GM18907 (cell line): ENCODE measurements at regions not wholly inside any gene's neighbourhood (a gene's known extent, or its start where the extent isn't known, plus 50 kb on each side); places are given as distances from the start of the nearest gene placed in this dataset.

ENCODE experiments used
- ATAC-seq: cut with Tn5 transposase; IDR thresholded peaks from one replicate; pipeline ENCODE4 v1.9.1; 2021; ENCODE audit warnings: mild to moderate bottlenecking, moderate library complexity; ENCODE audit not compliant: unreplicated experiment

- no peak for ATAC-seq
Observed at GRCh38 chr22:48699511-48699910, 1128.2 kb downstream of the BRD1 start.

DNA sequence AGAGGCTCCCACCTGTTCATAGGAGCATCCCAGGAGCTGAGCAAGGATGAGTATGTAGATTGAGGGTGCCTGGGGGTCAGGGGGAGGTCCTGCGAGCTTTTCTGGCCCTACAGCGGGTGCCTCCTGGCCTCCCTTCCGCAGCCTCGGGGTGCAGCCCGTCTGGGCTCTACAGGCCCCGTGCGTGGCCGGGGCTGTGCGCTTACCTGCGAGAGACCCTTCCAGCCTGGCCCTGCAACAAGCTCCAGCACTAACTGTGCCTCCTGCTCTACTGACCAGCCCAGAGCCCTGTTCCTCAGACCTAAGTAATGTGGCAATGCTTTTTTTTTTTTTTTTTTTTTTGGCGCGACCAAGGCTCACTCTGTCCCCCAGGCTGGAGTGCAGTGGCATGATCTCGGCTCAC lies 1129.1 kb downstream of the BRD1 start:
- ATAC-seq = no peak

- no peak for ATAC-seq
Observed at GRCh38 chr22:48697694-48698276, 1129.9 kb downstream of the BRD1 start.

DNA sequence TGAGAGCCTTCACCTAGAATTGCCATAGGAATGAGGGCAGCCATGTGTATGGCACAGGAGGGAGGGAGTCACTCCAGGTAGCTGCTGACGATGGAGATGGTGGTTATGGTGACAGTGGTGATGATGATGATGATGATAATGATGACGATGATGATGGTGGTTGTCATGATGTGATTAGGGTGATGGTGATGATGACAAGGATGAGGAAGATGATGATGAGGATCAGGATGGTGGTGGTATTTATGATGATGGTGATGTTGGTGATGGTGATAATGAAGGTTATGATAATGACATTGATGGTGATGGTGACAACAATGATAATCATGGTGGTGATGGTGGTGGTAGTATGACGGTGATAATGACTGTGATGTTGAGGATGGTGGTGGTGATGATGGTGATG lies 1130.5 kb downstream of the BRD1 start:
- ATAC-seq = no peak

GRCh38 chr22:48696371-48696770 lies 1131.3 kb downstream of the BRD1 start:
- ATAC-seq = no peak

GRCh38 chr22:48695731-48696305 lies 1131.9 kb downstream of the BRD1 start:
- no peak for ATAC-seq

DNA sequence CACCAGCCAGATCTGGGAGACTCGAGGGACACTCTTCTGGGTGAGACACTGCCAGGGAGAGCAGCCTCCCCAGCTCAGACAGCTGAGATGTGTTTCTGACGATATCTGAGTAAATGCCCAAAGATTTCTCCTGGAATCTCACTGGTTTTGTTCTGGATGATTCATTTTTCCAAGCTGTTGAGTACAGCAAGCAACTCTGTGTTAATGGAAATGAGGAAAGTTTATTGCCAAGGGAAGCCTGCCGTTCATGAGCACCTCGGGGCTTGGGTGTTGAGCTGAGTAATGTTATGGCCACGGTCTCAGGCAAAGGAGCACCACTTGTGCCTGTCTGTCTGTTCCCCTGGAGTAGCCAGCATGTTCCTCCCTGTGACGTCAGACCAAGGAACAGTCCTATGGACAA lies 1132.4 kb downstream of the BRD1 start:
- ATAC-seq = no peak

DNA sequence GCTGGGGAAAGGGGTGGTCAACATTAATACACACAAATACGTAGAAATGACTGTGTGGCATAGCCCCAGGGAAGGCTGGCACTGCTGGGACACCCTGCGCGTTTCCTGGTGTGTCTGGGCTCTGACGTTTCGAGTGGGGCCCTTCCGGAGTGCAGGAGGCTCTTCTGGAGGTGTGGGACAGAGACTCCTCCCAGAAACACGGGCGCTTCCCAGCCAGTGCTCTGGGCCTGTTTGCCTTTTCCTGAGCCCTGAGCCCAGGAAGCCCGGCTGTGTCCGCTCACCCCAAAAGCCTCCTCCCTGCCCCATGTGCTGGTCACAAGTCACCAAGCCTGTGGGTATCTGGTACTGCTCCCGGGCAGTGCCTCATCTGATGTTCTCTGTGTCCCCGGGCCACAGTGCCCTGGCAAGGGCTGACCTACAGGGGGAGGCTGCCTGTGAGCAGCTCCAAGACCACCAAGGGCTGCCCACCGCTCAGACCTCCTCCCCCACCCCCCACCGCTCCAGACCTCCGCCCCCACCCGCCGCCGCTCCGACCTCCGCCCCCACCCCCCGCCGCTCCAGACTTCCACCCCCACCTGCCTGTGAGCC lies 1133.3 kb downstream of the BRD1 start:
- no peak for ATAC-seq

DNA sequence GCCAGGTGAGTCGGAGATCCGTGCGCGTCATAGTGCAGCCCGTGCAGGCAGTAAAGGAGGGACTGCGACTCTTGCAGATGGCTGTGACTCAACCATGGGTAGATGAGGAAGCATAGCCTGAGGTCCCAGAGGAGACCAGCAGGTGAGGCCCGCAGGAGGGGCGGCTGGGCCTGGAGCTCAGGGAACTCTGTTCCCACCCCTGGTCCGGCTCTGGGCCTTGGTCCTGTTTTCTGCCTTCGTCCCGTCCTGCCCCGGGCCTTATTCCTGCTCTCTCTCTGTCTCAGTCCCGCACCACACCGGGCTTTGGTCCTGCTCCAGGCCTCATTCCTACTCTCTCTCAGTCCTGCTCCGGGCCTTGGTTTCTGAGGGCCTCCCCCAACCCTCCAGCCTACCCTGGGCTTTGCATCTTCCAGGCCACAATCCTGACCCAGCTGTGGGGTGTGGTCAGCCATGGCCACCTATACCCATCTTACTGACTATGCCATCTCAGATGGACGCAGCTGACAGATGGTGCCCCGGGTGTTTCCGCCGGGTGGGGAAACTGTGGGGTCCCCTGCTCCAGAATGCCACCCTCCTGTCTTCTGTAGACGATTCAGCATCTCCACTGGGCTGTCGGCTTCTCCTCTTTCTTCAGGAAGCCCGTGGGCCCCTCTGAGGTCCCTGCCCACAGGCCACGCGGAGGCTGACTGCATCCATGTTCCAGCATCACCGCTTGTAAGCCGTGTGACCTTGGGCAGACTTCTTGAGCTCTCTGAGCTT lies 1134.1 kb downstream of the BRD1 start:
- ATAC-seq = no peak

DNA sequence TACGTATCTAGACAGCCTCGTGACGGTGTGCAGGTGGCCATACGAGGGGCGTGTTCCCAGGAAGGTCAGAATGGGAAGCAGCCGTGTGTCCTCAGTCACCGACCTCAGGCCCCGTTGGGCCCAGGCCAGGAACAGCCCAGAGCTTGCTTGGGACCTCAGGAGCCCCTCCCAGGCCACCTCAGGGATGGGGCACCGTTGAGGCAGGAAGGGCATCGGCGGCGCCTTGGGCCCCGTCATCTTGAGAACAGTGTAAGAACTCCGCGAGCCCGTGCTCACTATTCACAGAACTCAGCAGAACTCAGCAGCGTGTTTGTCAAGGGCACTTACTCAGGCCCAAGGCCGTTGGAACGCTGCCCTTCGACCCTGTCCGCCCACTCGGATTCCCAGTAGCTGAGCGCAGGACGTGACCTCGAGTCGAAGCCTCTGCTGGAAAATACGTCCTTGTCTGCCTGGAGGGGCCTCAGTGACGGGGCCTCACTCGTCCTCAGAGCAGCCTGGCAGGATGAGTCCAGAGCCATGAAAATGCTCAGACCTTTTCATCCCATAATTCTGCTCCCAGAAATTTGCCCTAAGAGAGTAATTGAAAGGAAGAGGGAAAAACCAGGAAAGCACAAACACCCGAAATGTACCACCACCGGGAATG lies 1134.8 kb downstream of the BRD1 start:
- ATAC-seq = no peak

DNA sequence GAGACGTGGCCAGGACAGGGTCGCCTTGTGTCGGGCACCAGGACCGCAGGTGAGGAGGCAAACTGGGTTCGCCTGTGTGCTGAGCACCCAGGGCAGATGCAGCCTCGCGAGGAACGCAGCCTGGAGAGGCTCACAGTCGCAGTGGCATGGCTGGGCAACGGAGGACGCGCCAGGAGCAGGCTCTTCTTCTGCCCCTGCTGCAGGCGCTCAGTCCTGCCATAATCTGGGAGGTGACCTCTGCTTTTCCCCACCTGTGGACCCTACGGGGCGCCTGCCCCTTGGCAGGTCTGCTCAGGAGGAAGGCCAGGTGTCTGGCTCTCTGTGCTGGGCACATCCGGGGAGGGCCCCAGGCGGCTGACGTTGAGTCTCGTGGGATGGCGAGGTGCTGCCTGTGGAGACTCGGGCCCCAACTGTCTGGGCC lies 1136.2 kb downstream of the BRD1 start:
- ATAC-seq = no peak

DNA sequence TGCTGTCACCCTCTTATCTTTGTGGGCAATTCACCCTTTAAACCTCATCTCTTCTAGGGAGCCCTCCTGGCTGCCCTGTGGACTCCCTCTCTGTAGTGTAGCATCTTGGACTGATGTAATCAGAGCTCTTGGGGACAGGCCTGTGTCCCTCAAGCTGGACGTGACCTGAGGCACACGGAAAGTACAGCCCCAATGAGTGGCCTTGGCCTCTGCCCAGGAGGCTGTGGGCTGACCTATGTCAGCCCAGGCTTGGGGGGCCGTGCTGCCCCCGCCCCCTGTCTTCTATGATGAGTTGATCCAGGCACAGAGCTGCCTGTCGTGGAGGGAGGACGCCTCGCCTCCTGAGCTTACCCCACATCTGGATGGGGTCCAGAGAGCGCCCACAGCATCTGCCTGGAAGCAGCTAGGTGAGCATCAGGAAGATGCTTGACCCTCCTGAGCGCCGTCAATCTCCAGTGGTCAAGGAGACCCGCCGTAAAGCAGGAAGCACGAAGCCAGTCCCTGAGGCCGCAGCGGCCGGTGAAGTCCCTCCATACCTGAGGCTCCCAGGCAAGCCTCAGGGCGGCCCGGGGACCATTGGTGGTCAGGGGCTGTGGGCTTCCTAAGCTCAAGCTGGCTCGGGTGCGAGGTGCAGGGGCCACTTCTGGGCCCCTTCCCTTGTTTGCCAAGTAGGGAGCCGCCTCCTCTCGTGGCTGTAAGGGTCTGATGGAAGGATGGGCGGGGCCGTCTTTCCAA lies 1136.9 kb downstream of the BRD1 start:
- no peak for ATAC-seq

GRCh38 chr22:48689206-48689605 lies 1138.5 kb downstream of the BRD1 start:
- no peak for ATAC-seq

- no peak for ATAC-seq
Observed at GRCh38 chr22:48688366-48688765, 1139.3 kb downstream of the BRD1 start.

GRCh38 chr22:48687606-48688005 lies 1140.1 kb downstream of the BRD1 start:
- no peak for ATAC-seq

DNA sequence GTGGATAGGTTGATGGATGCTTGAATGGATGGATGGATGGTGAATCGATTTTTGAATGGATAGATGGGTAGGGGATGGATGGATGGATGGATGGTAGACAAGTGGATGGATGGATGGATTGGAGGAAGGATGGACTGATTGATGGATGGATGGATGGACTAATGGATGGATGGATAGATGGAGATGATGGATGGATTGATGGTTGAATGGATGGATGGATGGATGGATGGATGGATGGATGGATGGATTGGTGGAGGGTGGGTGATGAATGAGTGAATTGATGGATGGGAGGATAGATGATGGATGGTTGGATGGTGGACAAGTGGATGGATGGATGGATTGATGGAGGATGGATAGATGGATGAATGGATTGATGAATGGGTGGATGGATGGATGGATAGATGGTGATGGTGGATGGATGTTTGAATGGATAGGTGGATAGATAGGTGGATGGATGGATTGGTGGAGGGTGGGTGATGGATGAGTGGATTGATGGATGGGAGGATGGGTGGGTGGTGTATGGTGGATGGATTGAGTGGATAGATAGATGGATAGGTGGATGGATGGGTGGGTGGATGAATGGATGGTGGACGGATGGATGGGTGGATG lies 1140.9 kb downstream of the BRD1 start:
- no peak for ATAC-seq

DNA sequence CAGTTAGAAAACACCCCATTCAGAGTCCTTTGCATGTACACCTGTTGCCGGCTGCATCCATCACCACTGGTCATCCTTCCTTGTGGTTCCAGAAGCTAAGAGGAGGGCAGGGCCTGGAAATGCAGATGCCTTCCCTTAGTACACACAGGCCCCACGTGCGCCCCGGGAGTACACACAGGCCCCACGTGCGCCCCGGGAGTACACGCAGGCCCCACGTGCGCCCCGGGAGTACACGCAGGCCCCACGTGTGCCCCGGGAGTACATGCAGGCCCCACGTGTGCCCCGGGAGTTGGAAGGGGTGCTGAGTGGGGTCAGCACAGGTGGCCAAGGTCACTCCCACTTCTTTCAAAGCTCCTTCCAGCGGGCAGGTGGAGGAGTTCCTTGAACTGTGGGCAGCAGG lies 1141.9 kb downstream of the BRD1 start:
- no peak for ATAC-seq

DNA sequence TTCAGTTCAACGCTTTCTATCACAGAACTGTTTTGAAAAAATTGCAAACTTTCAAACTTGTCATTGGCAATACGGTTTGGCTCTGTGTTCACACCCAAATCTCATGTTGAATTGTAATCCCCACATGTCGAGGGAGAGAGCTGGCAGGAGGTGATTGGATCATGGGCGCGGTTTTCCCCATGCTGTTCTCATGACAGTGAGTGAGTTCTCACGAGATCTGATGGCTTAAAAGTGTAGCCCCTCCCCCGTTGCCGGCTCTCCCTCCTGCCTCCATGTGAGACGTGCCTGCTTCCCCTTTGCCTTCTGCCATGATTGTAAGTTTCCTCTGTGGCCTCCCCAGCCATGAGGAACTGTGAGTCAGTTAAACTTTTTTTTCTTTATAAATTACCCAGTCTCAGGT lies 1144.0 kb downstream of the BRD1 start:
- no peak for ATAC-seq

GRCh38 chr22:48682504-48682903 lies 1145.2 kb downstream of the BRD1 start:
- no peak for ATAC-seq

DNA sequence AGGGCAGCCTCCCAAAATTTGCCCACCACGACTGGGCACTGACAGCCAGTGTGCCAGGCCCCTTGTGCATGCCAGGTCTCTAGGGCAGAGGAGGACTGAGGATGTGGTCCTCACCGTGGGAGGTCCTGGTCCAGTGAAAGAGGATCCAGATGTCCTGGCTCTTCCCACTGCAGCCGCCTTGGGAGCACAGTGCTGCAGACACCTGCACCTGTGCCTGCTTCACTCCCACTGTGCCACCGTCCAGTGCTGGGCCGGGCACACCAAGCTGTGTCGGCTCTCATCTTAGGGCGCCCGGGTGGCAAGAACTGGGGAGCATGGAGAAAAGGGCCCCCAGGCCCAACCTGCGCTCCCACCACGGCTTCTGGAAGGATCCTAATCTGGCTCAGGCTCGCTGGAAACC lies 1147.1 kb downstream of the BRD1 start:
- no peak for ATAC-seq
